OCI-LY7 (cell line): ENCODE measurements at regions not wholly inside any gene's neighbourhood (a gene's known extent, or its start where the extent isn't known, plus 50 kb on each side); places are given as distances from the start of the nearest gene placed in this dataset.

ENCODE experiments used
- BruUV-seq: library from RNA; stranded (reverse); fragments of 400-500 nt; replicated peaks from 2 replicates; lab custom pipeline; 2021; lab: Mats Ljungman, UMichigan
- CTCF ChIA-PET: fragments of 300-600 bp; sonication (Branson Sonifier 250); formaldehyde crosslinking; loops from one replicate; lab custom pipeline; 2022; ENCODE audit warnings: antibody characterized with exemption; ENCODE audit not compliant: unreplicated experiment; lab: Charles Lee
- POLR2A ChIA-PET: fragments of 300-600 bp; sonication (Branson Sonifier 250); formaldehyde crosslinking; loops from one replicate; lab custom pipeline; 2022; ENCODE audit warnings: antibody characterized with exemption; lab: Charles Lee
- DNase-seq: peaks from one replicate; pipeline ENCODE4 v3.0.0-alpha.2; 2015; ENCODE audit warnings: low spot score
- H2AFZ ChIP-seq: fragments of 200-600 bp; sonication (generic), shearing (Covaris generic); 2 replicates; pipeline ENCODE4 v1.6.1; 2014; ENCODE audit warnings: mild to moderate bottlenecking, antibody characterized with exemption, low read length, moderate library complexity
- H3K27ac ChIP-seq: fragments of 200-600 bp; sonication (generic); 2 replicates; pipeline ENCODE4 v1.5.1; 2014; ENCODE audit warnings: mixed run types, low read depth, mild to moderate bottlenecking, moderate library complexity, low read length, inconsistent platforms; ENCODE audit not compliant: poor library complexity, severe bottlenecking
- H3K36me3 ChIP-seq: fragments of 200-600 bp; sonication (generic); 2 replicates; pipeline ENCODE4 v1.6.1; 2014; ENCODE audit warnings: mild to moderate bottlenecking, antibody characterized with exemption, low read length, moderate library complexity, mixed read lengths; ENCODE audit not compliant: insufficient read depth
- H3K4me1 ChIP-seq: fragments of 200-600 bp; sonication (generic); 2 replicates; pipeline ENCODE4 v1.5.1; 2014; ENCODE audit warnings: mild to moderate bottlenecking, low read length; ENCODE audit not compliant: insufficient read depth, poor library complexity, severe bottlenecking
- H3K4me2 ChIP-seq: fragments of 200-600 bp; sonication (generic); 2 replicates; pipeline ENCODE4 v1.6.1; 2014; ENCODE audit warnings: mild to moderate bottlenecking, low read length
- H3K4me3 ChIP-seq: fragments of 200-600 bp; sonication (generic); 2 replicates; pipeline ENCODE4 v1.5.1; 2014; ENCODE audit warnings: mild to moderate bottlenecking, low read depth, low read length; ENCODE audit not compliant: poor library complexity, severe bottlenecking
- H3K79me2 ChIP-seq: fragments of 200-600 bp; sonication (generic); 2 replicates; pipeline ENCODE4 v1.6.1; 2016; ENCODE audit warnings: low read depth, mild to moderate bottlenecking, low read length, moderate library complexity, mixed read lengths; ENCODE audit not compliant: insufficient read depth
- H3K9me2 ChIP-seq: fragments of 200-600 bp; sonication (generic); 2 replicates; pipeline ENCODE4 v1.6.1; 2016; ENCODE audit warnings: mild to moderate bottlenecking, low read length, mixed read lengths; ENCODE audit not compliant: insufficient read depth
- H3K9me3 ChIP-seq: fragments of 200-600 bp; sonication (generic); 2 replicates; pipeline ENCODE4 v1.6.1; 2014; ENCODE audit warnings: mild to moderate bottlenecking, mixed run types, low read length, mixed read lengths
- H4K20me1 ChIP-seq: fragments of 200-600 bp; sonication (generic); 2 replicates; pipeline ENCODE4 v1.6.1; 2014; ENCODE audit warnings: mild to moderate bottlenecking, antibody characterized with exemption, low read length, moderate library complexity, mixed read lengths; ENCODE audit not compliant: insufficient read depth
- CTCF ChIP-seq: fragments of 200-600 bp; sonication (generic); conservative IDR thresholded peaks from 2 replicates; pipeline ENCODE4 v1.5.1; 2014; ENCODE audit warnings: mild to moderate bottlenecking, antibody characterized with exemption, low read length, moderate library complexity, mixed read lengths
- EZH2phosphoT487 ChIP-seq: fragments of 200-600 bp; sonication (generic); IDR thresholded peaks from 2 replicates; pipeline ENCODE4 v1.6.1; 2018; ENCODE audit warnings: low read depth, borderline replicate concordance, mild to moderate bottlenecking, mixed run types, antibody characterized with exemption, low read length, moderate library complexity, mixed read lengths
- intact Hi-C: fragments of 100-400 bp; cut with micrococcal nuclease; formaldehyde crosslinking; loops from one replicate; pipeline ENCODE4 v1.10.0; 2022; ENCODE audit not compliant: unreplicated experiment

- ChIA-PET CTCF (no interaction called here), POLR2A (interaction anchor here (0.7 kb wide), 1 partner anchor 1206 kb away, joined by 3 read pairs; no protein-coding TSS in a partner anchor)
- H3K36me3 ChIP-seq: no peaks in the 10 kb centered on the region
- BruUV-seq: no TSS peak
- no peaks in the 10 kb centered on the region for H4K20me1 ChIP-seq
- DNase-seq: no peak
- no peaks in the 10 kb centered on the region for H3K4me1 ChIP-seq
- no peaks in the 10 kb centered on the region for H3K9me3 ChIP-seq
- H3K4me3 ChIP-seq: no peak overlapping the region
- H3K79me2 ChIP-seq: no peaks in the 10 kb centered on the region
- no peaks in the 10 kb centered on the region for H3K9me2 ChIP-seq
- H3K27ac ChIP-seq: no peak overlapping the region
- TF ChIP-seq EZH2phosphoT487 (no peak), CTCF (no peak)
- intact Hi-C loops: no loop called here
- no peak overlapping the region for H3K4me2 ChIP-seq
- no peak overlapping the region for H2AFZ ChIP-seq
These were observed 117.0 kb upstream of the ERRFI1 start for GRCh38 chr1:8142955-8143629.

GRCh38 chr1:8139941-8140340, 113.8 kb upstream of the ERRFI1 start:
- TF ChIP-seq EZH2phosphoT487: no peak
- Histone ChIP-seq H3K4me3 (no peak overlapping the region), H3K4me1 (no peaks in the 10 kb centered on the region), H3K4me2 (no peak overlapping the region), H3K79me2 (no peaks in the 10 kb centered on the region), H2AFZ (no peak overlapping the region), H3K36me3 (no peaks in the 10 kb centered on the region), H3K9me3 (no peaks in the 10 kb centered on the region), H3K9me2 (no peaks in the 10 kb centered on the region), H3K27ac (no peak overlapping the region), H4K20me1 (no peaks in the 10 kb centered on the region)
- BruUV-seq: no TSS peak
- ChIA-PET POLR2A (no interaction called here), CTCF (no interaction called here)
- intact Hi-C loops: no loop called here
- DNase-seq: no peak

- Histone ChIP-seq H3K9me3 (no peaks in the 10 kb centered on the region), H2AFZ (no peak overlapping the region), H3K79me2 (no peaks in the 10 kb centered on the region), H4K20me1 (no peaks in the 10 kb centered on the region), H3K9me2 (no peaks in the 10 kb centered on the region), H3K27ac (no peak overlapping the region), H3K36me3 (no peaks in the 10 kb centered on the region), H3K4me2 (no peak overlapping the region), H3K4me1 (no peaks in the 10 kb centered on the region), H3K4me3 (no peak overlapping the region)
- ChIA-PET POLR2A (no interaction called here), CTCF (no interaction called here)
- TF ChIP-seq EZH2phosphoT487 (no peak), CTCF (no peak)
- no TSS peak for BruUV-seq
- intact Hi-C loops: no loop called here
- DNase-seq: no peak
These were observed 113.3 kb upstream of the ERRFI1 start for GRCh38 chr1:8139383-8139782.
